Natural killer cell (primary cell): ENCODE measurements at regions not wholly inside any gene's neighbourhood (a gene's known extent, or its start where the extent isn't known, plus 50 kb on each side); places are given as distances from the start of the nearest gene placed in this dataset.
"Not testable (repeated sequence)": the region's sequence is repeated elsewhere in the genome, so short reads cannot be mapped to it uniquely, and the experiment has no call there.

Experiments used
- ATAC-seq, 3 donors: fragments of 150-1000 bp in 2 of 3; fragments of 200-7000 bp in 1 of 3; cut with Tn5 transposase; 1 replicate in 1 of 3; 2 replicates in 2 of 3; pipeline ENCODE4 v1.10.0; 2021; ENCODE audit warnings: mild to moderate bottlenecking in 2 of 3, moderate library complexity in 2 of 3
- DNase-seq, 2 donors: peaks; one replicate each; pipeline versions ENCODE4 v3.0.0 to v3.0.0-alpha.2; 2013 to 2021; ENCODE audit warnings: mixed read lengths in 1 of 2
- H3K27ac ChIP-seq: one replicate; pipeline ENCODE4 v1.5.1; 2013; ENCODE audit warnings: mild to moderate bottlenecking, low read length
- H3K27me3 ChIP-seq: one replicate; pipeline ENCODE4 v1.6.1; 2013; ENCODE audit warnings: low read length; ENCODE audit not compliant: control insufficient read depth, insufficient read depth
- H3K36me3 ChIP-seq: one replicate; pipeline ENCODE4 v1.6.1; 2013; ENCODE audit warnings: low read length; ENCODE audit not compliant: control insufficient read depth, insufficient read depth
- H3K4me1 ChIP-seq: one replicate; pipeline ENCODE4 v1.6.1; 2013; ENCODE audit warnings: low read length; ENCODE audit not compliant: control insufficient read depth, insufficient read depth
- H3K4me3 ChIP-seq: one replicate; pipeline ENCODE4 v1.5.1; 2013; ENCODE audit warnings: low read length
- H3K9me3 ChIP-seq: one replicate; pipeline ENCODE4 v1.6.1; 2013; ENCODE audit warnings: low read length; ENCODE audit not compliant: control insufficient read depth, insufficient read depth
- H3K27ac Mint-ChIP-seq, 2 donors: one replicate each; pipeline ENCODE4 v1.8.0; 2022; ENCODE audit warnings: mild to moderate bottlenecking in 2 of 2, mixed read lengths in 2 of 2, moderate library complexity in 1 of 2
- H3K27me3 Mint-ChIP-seq, 2 donors: one replicate each; pipeline ENCODE4 v1.8.0; 2022; ENCODE audit warnings: low read depth in 2 of 2, mixed read lengths in 2 of 2
- H3K36me3 Mint-ChIP-seq: one replicate; pipeline ENCODE4 v1.8.0; 2022; ENCODE audit warnings: mixed read lengths
- H3K4me1 Mint-ChIP-seq, 2 donors: one replicate each; pipeline ENCODE4 v1.8.0; 2022; ENCODE audit warnings: mixed read lengths in 2 of 2
- H3K4me3 Mint-ChIP-seq: one replicate; pipeline ENCODE4 v1.8.0; 2022; ENCODE audit warnings: mild to moderate bottlenecking, moderate library complexity, mixed read lengths
- H3K9me3 Mint-ChIP-seq, 2 donors: one replicate each; pipeline ENCODE4 v1.8.0; 2022; ENCODE audit warnings: mixed read lengths in 2 of 2
- WGBS: methylation state at CpG from one replicate; pipeline ENCODE4 v1.1.7; 2013; ENCODE audit warnings: missing lambda C conversion rate; ENCODE audit not compliant: insufficient coverage; 5-methylcytosine and 5-hydroxymethylcytosine counted together
- intact Hi-C: fragments of 100-400 bp; cut with micrococcal nuclease; formaldehyde crosslinking; loops from one replicate; pipeline ENCODE4 v1.14.2; 2022
- TF ChIP-seq, protein P1 (sequence below): fragments of 200-600 bp; IDR thresholded peaks from one replicate; pipeline ENCODE4 v1.8.0; 2022; ENCODE audit warnings: antibody characterized with exemption

DNA sequence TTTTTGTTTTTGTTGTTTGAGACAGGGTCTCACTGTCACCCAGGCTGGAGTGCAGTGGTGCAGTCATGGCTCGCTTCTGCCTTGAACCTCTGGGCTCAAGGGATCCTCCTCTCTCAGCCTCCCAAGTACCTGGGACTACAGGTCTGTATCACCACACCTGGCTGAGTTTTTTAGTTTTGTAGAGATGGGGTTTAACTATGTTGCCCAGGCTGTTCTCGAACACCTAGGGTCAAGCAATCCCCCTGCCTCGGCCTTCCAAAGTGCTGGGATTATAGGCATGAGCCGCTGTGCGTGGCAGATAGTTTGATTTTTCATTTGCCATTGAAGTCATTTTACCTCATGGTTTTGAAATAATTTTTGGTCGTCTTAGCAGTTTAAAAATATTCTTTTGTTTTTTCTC, 94.3 kb upstream of the EIF5 start:
- H3K36me3 Mint-ChIP-seq = peaks cover 16% of the 10 kb centered on the region
- Histone ChIP-seq H3K4me1 (no peaks in the 10 kb centered on the region), H3K27ac (no peak overlapping the region), H3K27me3 (no peaks in the 10 kb centered on the region), H3K36me3 (no peaks in the 10 kb centered on the region), H3K9me3 (peaks cover 15% of the 10 kb centered on the region), H3K4me3 (no peak overlapping the region)
- peaks cover 2 to 7% of the 10 kb centered on the region in 2 donors for H3K9me3 Mint-ChIP-seq
- H3K27me3 Mint-ChIP-seq = peaks cover 20 to 44% of the 10 kb centered on the region in 2 donors
- intact Hi-C loops = no loop called here
- DNase-seq = no peak
- TF ChIP-seq, protein P1, sequence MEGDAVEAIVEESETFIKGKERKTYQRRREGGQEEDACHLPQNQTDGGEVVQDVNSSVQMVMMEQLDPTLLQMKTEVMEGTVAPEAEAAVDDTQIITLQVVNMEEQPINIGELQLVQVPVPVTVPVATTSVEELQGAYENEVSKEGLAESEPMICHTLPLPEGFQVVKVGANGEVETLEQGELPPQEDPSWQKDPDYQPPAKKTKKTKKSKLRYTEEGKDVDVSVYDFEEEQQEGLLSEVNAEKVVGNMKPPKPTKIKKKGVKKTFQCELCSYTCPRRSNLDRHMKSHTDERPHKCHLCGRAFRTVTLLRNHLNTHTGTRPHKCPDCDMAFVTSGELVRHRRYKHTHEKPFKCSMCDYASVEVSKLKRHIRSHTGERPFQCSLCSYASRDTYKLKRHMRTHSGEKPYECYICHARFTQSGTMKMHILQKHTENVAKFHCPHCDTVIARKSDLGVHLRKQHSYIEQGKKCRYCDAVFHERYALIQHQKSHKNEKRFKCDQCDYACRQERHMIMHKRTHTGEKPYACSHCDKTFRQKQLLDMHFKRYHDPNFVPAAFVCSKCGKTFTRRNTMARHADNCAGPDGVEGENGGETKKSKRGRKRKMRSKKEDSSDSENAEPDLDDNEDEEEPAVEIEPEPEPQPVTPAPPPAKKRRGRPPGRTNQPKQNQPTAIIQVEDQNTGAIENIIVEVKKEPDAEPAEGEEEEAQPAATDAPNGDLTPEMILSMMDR = no peak
- WGBS = 92% methylated on average over 5 of the region's 6 CpGs
- no peaks in the 10 kb centered on the region for H3K4me1 Mint-ChIP-seq
- H3K4me3 Mint-ChIP-seq = no peak overlapping the region
- H3K27ac Mint-ChIP-seq = no peak overlapping the region
- ATAC-seq = no peak

- H3K27ac ChIP-seq = no peak overlapping the region
- H3K27me3 ChIP-seq = no peaks in the 10 kb centered on the region
- H3K4me3 Mint-ChIP-seq = no peak overlapping the region
- peaks cover 12 to 34% of the 10 kb centered on the region in 2 donors for H3K27me3 Mint-ChIP-seq
- peaks cover 16% of the 10 kb centered on the region for H3K36me3 Mint-ChIP-seq
- no peaks in the 10 kb centered on the region for H3K4me1 Mint-ChIP-seq
- ATAC-seq (no peak), DNase-seq (no peak)
- H3K4me1 ChIP-seq = no peaks in the 10 kb centered on the region
- WGBS = 92% methylated on average over 8 of the region's 8 CpGs
- no peaks in the 10 kb centered on the region for H3K36me3 ChIP-seq
- intact Hi-C loops = no loop called here
- no peak overlapping the region for H3K27ac Mint-ChIP-seq
- peaks cover 2 to 7% of the 10 kb centered on the region in 2 donors for H3K9me3 Mint-ChIP-seq
- H3K9me3 ChIP-seq = peaks cover 15% of the 10 kb centered on the region
- TF ChIP-seq, protein P1 = no peak
- H3K4me3 ChIP-seq = no peak overlapping the region
Observed at GRCh38 chr14:103241531-103241930, 92.5 kb upstream of the EIF5 start.

DNA sequence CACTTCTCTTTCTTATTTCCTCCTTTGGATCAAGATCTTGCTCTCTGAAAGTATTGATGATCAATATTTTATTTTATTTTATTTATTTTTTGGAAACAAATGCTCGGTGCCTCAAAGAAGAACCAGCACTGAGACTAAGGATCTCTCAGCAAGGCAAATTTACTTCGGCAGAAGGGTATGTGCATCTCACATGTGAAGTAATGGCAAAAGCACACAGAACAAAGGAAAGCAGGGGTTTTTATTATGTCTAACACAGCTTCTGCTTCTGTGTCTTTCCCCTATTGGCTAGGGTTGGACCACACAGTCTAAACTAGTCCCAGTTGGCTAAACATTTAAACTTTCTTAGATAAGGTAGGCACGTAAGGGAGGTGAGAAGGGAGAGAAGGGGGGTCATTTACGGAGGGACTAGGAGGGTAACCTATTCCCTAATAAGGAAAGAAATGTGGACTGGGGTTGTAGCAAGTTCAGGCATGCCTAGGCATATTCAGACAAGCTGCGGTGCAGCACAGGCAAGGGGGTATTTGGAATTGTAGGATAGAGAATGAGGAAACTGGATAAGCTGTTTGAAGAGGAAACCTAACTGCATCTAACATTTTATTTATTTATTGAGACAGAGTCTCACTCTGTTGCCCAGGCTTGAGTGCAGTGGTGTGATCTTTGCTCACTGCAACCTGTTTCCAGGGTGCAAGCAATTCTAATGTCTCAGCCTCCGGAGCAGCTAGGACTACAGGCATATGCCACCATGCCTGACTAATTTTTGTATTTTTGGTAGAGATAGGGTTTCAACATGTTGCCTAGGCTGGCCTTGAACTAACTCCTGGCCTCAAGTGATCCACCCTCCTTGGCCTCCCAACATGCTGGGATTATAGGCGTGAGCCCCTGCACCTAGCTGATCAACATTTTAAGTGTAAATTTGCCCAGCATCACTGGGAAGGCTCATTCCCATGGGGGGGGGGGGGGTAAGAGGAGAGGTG, 90.0 kb upstream of the EIF5 start:
- Mint-ChIP-seq H3K9me3 (no peaks in the 10 kb centered on the region), H3K4me1 (no peaks in the 10 kb centered on the region), H3K4me3 (no peak overlapping the region), H3K36me3 (no peaks in the 10 kb centered on the region), H3K27ac (no peak overlapping the region), H3K27me3 (peaks cover 12 to 27% of the 10 kb centered on the region in 2 donors)
- DNase-seq (no peak), ATAC-seq (no peak)
- no peaks in the 10 kb centered on the region for H3K36me3 ChIP-seq
- WGBS = 97% methylated on average over 7 of the region's 7 CpGs
- intact Hi-C loops = no loop called here
- TF ChIP-seq, protein P1 = no peak
- H3K27me3 ChIP-seq = no peaks in the 10 kb centered on the region
- no peak overlapping the region for H3K27ac ChIP-seq
- no peaks in the 10 kb centered on the region for H3K4me1 ChIP-seq
- peaks cover 15% of the 10 kb centered on the region for H3K9me3 ChIP-seq
- no peak overlapping the region for H3K4me3 ChIP-seq

GRCh38 chr14:103245624-103246031, 88.4 kb upstream of the EIF5 start:
- H3K9me3 Mint-ChIP-seq, H3K4me1 ChIP-seq, H3K4me3 ChIP-seq, H3K27ac ChIP-seq, H3K36me3 ChIP-seq, intact Hi-C loops, H3K36me3 Mint-ChIP-seq, H3K27ac Mint-ChIP-seq, DNase-seq, H3K4me3 Mint-ChIP-seq, H3K9me3 ChIP-seq, H3K4me1 Mint-ChIP-seq, H3K27me3 ChIP-seq, ATAC-seq: not testable (repeated sequence)
- H3K27me3 Mint-ChIP-seq = peaks cover 12 to 27% of the 10 kb centered on the region in 2 donors
- 76% methylated on average over 2 of the region's 3 CpGs for WGBS
